NT2/D1 (cell line): ENCODE measurements at regions not wholly inside any gene's neighbourhood (a gene's known extent, or its start where the extent isn't known, plus 50 kb on each side); places are given as distances from the start of the nearest gene placed in this dataset.

Source experiments
- DNase-seq: peaks from one replicate; pipeline ENCODE4 v3.0.0-alpha.2; 2011; ENCODE audit warnings: low read depth, low spot score
- H3K27me3 ChIP-seq: 2 replicates; pipeline ENCODE4 v1.6.0; 2011; ENCODE audit warnings: mild to moderate bottlenecking; ENCODE audit not compliant: insufficient read length, insufficient read depth
- H3K36me3 ChIP-seq: 2 replicates; pipeline ENCODE4 v1.6.1; 2011; ENCODE audit warnings: mild to moderate bottlenecking, low read length, mixed read lengths; ENCODE audit not compliant: insufficient read depth, insufficient read length
- H3K4me1 ChIP-seq: 2 replicates; pipeline ENCODE4 v1.5.1; 2011; ENCODE audit not compliant: insufficient read depth, insufficient read length
- H3K4me3 ChIP-seq: 2 replicates; pipeline ENCODE4 v1.5.1; 2011; ENCODE audit warnings: low read depth; ENCODE audit not compliant: insufficient read length
- H3K9ac ChIP-seq: 2 replicates; pipeline ENCODE4 v1.6.0; 2011; ENCODE audit warnings: low read depth; ENCODE audit not compliant: insufficient read length
- H3K9me3 ChIP-seq: 2 replicates; pipeline ENCODE4 v1.5.1; 2011; ENCODE audit warnings: mild to moderate bottlenecking, low read length; ENCODE audit not compliant: insufficient read depth
- SUZ12 ChIP-seq: IDR thresholded peaks from 2 replicates; pipeline ENCODE4 v1.6.1; 2011; ENCODE audit not compliant: insufficient read length, insufficient read depth; ENCODE audit errors: extremely low read depth
- YY1 ChIP-seq: IDR thresholded peaks from 2 replicates; pipeline ENCODE4 v1.6.1; 2011; ENCODE audit not compliant: insufficient read length, insufficient read depth
- ZNF274 ChIP-seq: IDR thresholded peaks from 2 replicates; pipeline ENCODE4 v1.6.1; 2011; ENCODE audit warnings: mild to moderate bottlenecking, low read depth, low read length

DNA sequence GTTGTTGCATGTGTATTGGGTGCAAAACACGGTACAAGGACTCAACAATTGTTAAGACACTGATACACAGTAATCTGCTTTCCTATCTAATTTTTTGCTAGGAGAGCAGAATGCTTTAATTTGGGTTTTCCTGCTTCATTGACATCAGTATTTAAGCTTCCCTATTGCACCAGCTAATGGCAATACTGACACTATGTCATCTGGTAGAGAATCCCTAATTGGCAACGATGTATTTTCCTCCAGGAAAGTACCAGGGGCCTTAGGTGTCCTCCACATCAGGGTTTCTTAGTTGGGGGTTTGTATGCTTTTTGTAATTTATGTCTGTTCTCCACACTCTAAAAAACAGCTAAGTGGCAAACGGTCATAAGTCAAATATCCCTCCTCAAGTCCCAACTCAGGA, 76.5 kb upstream of the FRY start:
- no peak for TF ChIP-seq SUZ12
- no peak for TF ChIP-seq ZNF274
- no peak for TF ChIP-seq YY1
- no peak for DNase-seq
- no peak overlapping the region for H3K9ac ChIP-seq

DNA sequence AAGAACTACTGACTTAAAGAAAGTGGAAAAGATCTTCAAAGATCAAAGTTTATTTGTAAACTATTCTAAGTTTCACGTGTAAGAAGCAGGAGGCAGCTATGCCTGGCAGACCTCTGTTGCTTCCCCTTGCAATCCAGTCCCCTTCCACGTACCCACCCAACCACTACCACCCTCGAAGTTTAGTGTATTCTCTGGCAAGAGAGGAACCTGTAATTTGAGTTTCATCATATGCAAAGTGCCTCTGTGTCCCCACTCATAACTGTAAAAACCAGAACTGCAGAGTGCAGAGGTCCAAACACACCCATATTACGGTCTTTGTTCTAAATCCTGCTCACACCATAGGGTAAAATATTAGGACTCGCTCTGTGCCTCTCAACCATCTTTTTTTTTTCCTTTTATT, 75.8 kb upstream of the FRY start:
- no peaks in the 10 kb centered on the region for H3K36me3 ChIP-seq
- no peak overlapping the region for H3K9ac ChIP-seq
- TF ChIP-seq YY1 = no peak
- no peak for TF ChIP-seq SUZ12
- TF ChIP-seq ZNF274 = no peak
- no peak for DNase-seq
- no peak overlapping the region for H3K4me3 ChIP-seq
- no peaks in the 10 kb centered on the region for H3K27me3 ChIP-seq
- H3K9me3 ChIP-seq = no peaks in the 10 kb centered on the region; the same call in 1 of the 2 replicates
- H3K4me1 ChIP-seq = no peaks in the 10 kb centered on the region

More for the DNA sequence above, 76.5 kb upstream of the FRY start:
- no peaks in the 10 kb centered on the region for H3K4me1 ChIP-seq
- no peaks in the 10 kb centered on the region for H3K27me3 ChIP-seq
- H3K4me3 ChIP-seq = no peak overlapping the region
- no peaks in the 10 kb centered on the region; the same call in 1 of the 2 replicates for H3K9me3 ChIP-seq
- no peaks in the 10 kb centered on the region for H3K36me3 ChIP-seq

DNA sequence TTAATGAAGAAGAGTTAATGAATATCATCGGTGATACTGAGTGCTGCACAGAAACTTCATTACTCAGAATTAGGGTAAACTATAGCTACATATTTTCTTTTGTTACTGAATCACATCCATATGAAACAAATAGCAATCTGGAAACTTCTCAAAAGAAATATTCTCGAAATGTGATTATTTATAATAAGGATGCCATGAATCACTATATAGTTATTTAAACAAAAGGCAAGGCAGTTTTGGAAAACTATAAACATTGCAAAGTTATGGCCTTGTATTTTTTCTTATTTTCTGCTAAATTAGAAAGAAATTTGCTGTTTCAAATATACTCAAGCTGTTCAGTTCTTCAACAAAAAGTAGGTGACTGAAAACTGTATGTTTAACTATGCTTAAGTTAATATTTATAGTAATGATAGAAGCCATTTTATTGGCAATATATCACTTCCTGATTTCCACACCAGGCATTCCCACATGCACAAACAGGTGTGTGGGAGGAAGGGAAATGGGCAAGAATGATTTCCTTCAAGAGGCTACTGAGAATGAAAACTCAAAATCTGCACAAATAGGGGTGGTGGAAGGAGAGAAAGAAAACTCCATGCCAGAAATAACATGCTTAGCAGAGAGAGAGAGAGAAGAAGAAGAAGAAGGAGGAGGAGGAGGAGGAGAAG, 74.5 kb upstream of the FRY start:
- Histone ChIP-seq H3K9me3 (no peaks in the 10 kb centered on the region; the same call in 1 of the 2 replicates), H3K9ac (no peak overlapping the region), H3K36me3 (no peaks in the 10 kb centered on the region), H3K4me1 (no peaks in the 10 kb centered on the region), H3K4me3 (no peak overlapping the region), H3K27me3 (no peaks in the 10 kb centered on the region)
- no peak for TF ChIP-seq YY1
- TF ChIP-seq ZNF274 = no peak
- TF ChIP-seq SUZ12 = no peak
- DNase-seq = no peak

DNA sequence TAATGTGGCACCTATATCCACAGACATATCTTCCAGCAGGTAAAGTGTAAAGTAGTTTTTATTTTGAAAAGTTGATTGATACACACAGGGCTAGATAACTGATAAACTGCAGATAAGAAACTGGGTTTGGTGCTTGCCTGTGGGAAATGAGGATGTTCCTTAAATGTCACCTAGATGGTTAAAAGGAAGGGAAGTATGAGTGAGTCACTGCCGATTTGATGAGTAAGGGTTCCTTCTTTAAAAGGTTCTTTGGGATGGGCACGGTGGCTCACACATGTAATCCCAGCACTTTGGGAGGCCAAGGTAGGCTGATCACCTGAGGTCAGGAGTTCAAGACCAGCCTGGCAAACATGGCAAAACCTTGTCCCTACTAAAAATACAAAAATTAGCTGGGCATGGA, 73.8 kb upstream of the FRY start:
- H3K36me3 ChIP-seq = no peaks in the 10 kb centered on the region
- H3K27me3 ChIP-seq = no peaks in the 10 kb centered on the region
- no peaks in the 10 kb centered on the region; the same call in 1 of the 2 replicates for H3K9me3 ChIP-seq
- H3K9ac ChIP-seq = no peak overlapping the region
- no peak overlapping the region for H3K4me3 ChIP-seq
- TF ChIP-seq ZNF274 (no peak), YY1 (no peak), SUZ12 (no peak)
- H3K4me1 ChIP-seq = no peaks in the 10 kb centered on the region
- DNase-seq = no peak

DNA sequence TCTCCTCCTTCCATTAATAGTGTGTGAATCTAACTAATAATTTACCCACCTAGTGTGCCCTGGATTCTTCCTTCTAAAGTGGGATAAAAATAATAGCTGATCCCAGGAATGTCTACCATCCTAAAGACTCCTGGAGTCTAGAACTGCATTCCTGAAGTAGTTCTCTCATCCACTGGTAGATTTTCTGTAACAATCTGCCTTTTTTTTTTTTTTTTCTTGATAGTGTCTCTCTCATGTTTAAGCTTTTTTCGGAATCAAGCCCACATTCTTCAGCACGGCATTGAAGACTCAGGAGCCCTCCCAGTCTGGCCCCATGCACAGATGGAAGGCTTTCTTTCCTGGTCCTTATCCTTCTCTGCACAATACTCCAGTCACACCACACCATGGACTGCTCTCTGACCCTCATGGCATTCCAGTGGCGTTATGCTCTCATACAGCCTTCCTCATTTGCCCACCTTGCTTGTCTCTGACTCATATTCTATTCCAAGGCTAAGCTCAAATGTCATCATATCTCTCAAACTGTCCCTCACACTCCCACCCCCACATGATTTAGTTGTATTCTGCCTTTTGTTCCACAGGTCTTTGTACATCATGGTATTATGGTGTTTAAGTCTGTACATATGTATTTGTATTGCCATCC, 68.7 kb upstream of the FRY start:
- Histone ChIP-seq H3K36me3 (no peaks in the 10 kb centered on the region), H3K9me3 (no peaks in the 10 kb centered on the region)
- TF ChIP-seq ZNF274 = no peak

DNA sequence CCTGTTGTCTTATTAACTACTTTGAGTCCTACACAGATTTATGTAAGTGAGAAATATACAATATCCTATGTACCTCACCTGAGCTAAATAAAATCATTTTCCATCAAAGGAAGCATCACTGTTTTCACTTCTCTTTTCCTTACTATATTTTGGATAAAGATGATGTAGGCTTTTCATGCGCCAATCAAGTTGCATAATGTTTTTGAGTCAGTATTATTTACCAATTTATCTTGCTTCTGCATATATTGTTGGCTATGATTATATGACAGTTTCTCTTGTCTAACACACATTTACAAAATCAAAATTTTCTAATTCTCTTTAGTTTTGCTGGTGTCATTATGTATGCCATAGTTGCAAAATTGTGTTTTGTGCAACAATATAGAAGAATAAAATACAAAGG, 67.9 kb upstream of the FRY start:
- Histone ChIP-seq H3K4me3 (no peak overlapping the region), H3K9ac (no peak overlapping the region), H3K4me1 (no peaks in the 10 kb centered on the region), H3K9me3 (no peaks in the 10 kb centered on the region), H3K27me3 (no peaks in the 10 kb centered on the region), H3K36me3 (no peaks in the 10 kb centered on the region)
- TF ChIP-seq SUZ12 (no peak), YY1 (no peak), ZNF274 (no peak)
- no peak for DNase-seq

More for the DNA sequence above, 68.7 kb upstream of the FRY start:
- Histone ChIP-seq H3K4me1 (no peaks in the 10 kb centered on the region), H3K9ac (no peak overlapping the region), H3K27me3 (no peaks in the 10 kb centered on the region), H3K4me3 (no peak overlapping the region)
- no peak for DNase-seq

DNA sequence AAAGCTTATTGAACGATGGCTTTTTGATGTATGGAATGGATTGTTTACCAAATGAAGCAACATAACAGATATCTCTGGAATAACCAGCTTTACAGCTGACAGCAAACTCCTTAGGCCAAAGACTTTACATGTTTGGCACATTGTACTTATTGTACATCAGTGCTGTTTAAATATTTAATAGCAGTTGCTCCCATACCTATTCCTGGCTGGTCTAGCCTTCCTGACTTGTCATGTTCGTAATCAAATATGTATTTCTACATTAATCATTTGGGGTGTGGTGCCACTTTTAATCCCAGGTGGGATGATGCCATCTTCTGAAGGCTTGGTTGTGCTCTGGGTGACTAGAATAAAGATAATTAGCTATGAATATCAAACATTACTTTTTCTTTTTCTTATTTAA, 67.4 kb upstream of the FRY start:
- Histone ChIP-seq H3K9me3 (no peaks in the 10 kb centered on the region), H3K4me1 (no peaks in the 10 kb centered on the region), H3K4me3 (no peak overlapping the region), H3K36me3 (no peaks in the 10 kb centered on the region), H3K27me3 (no peaks in the 10 kb centered on the region), H3K9ac (no peak overlapping the region)
- TF ChIP-seq SUZ12 (no peak), ZNF274 (no peak), YY1 (no peak)
- DNase-seq = no peak
